ENCODE measurements at regions not wholly inside any gene's neighbourhood (a gene's known extent, or its start where the extent isn't known, plus 50 kb on each side); places are given as distances from the start of the nearest gene placed in this dataset.

GRCh38 chr1:60600532-60600931 lies 481.8 kb upstream of the NFIA start:
- Histone ChIP-seq H3K27me3 (no peaks in the 10 kb centered on the region), H3K36me3 (no peaks in the 10 kb centered on the region), H3K4me1 (no peaks in the 10 kb centered on the region), H3K9me3 (no peaks in the 10 kb centered on the region), H3K27ac (no peak overlapping the region), H3K4me3 (no peak overlapping the region)
- TF ChIP-seq CTCF (IDR thresholded peaks at IDR 0.05): no peak
- FAIRE-seq (no peak), ATAC-seq (no peak), DNase-seq (no peak)
- intact Hi-C loops (cut with DNase I): no loop called here
- WGBS, 2 donors: 36 to 48% methylated on average over 1 of the region's 1 CpG

- Histone ChIP-seq H3K4me3 (no peak overlapping the region), H3K4me1 (no peaks in the 10 kb centered on the region), H3K36me3 (no peaks in the 10 kb centered on the region), H3K9me3 (no peaks in the 10 kb centered on the region), H3K27me3 (no peaks in the 10 kb centered on the region), H3K27ac (no peak overlapping the region)
- DNase-seq (no peak), FAIRE-seq (no peak), ATAC-seq (no peak)
- 48 to 61% methylated on average over 1 of the region's 1 CpG for WGBS, 2 donors
- intact Hi-C loops (cut with DNase I): no loop called here
- no peak for TF ChIP-seq CTCF (IDR thresholded peaks at IDR 0.05)
These were observed 482.8 kb upstream of the NFIA start for GRCh38 chr1:60599574-60599973.

- ATAC-seq: no peak
- H3K36me3 ChIP-seq: no peaks in the 10 kb centered on the region
- no peaks in the 10 kb centered on the region for H3K9me3 ChIP-seq
- 64 to 79% methylated on average over 5 of the region's 5 CpGs for WGBS, 2 donors
- H3K4me1 ChIP-seq: no peaks in the 10 kb centered on the region
- no peak for TF ChIP-seq CTCF (IDR thresholded peaks at IDR 0.05)
- no peak for DNase-seq
- intact Hi-C loops (cut with DNase I): no loop called here
- H3K27me3 ChIP-seq: no peaks in the 10 kb centered on the region
- H3K4me3 ChIP-seq: no peak overlapping the region
- no peak for FAIRE-seq
- no peak overlapping the region for H3K27ac ChIP-seq
These were observed 484.1 kb upstream of the NFIA start for GRCh38 chr1:60598041-60598910.

- ATAC-seq (peak in 1 of 4 donors; percentile 18), FAIRE-seq (no peak), DNase-seq (no peak)
- Histone ChIP-seq H3K4me3 (no peak overlapping the region), H3K27me3 (no peaks in the 10 kb centered on the region), H3K4me1 (no peaks in the 10 kb centered on the region), H3K27ac (peak overlapping the region in 1 of 4 donors; percentile 18), H3K9me3 (no peaks in the 10 kb centered on the region), H3K36me3 (no peaks in the 10 kb centered on the region)
- 54 to 65% methylated on average over 8 of the region's 8 CpGs for WGBS, 2 donors
- TF ChIP-seq CTCF (IDR thresholded peaks at IDR 0.05): no peak
- intact Hi-C loops (cut with DNase I): no loop called here
These were observed 485.3 kb upstream of the NFIA start for GRCh38 chr1:60596791-60597750.
